GM12873 (cell line): ENCODE measurements at regions not wholly inside any gene's neighbourhood (a gene's known extent, or its start where the extent isn't known, plus 50 kb on each side); places are given as distances from the start of the nearest gene placed in this dataset.
A peak's percentile ranks its signal among the peaks of the same experiment; 100 is the strongest.

Experiments
- CTCF ChIP-seq: IDR thresholded peaks from 2 replicates; pipeline ENCODE4 v1.5.1; 2012; ENCODE audit warnings: low read depth, mild to moderate bottlenecking, moderate library complexity, low read length, control low read depth; ENCODE audit not compliant: insufficient read depth; ENCODE audit errors: missing control alignments

GRCh38 chr6:132161283-132161682 is 210.1 kb upstream of the CCN2 start:
- peak; percentile 32 for TF ChIP-seq CTCF

GRCh38 chr6:132153221-132153898 is 202.2 kb upstream of the CCN2 start:
- no peak for TF ChIP-seq CTCF

GRCh38 chr6:132147530-132148011 is 196.4 kb upstream of the CCN2 start:
- no peak for TF ChIP-seq CTCF

GRCh38 chr6:132144456-132144855 is 193.3 kb upstream of the CCN2 start:
- no peak for TF ChIP-seq CTCF

- TF ChIP-seq CTCF = no peak
These were observed 192.1 kb upstream of the CCN2 start for GRCh38 chr6:132143258-132143657.

- TF ChIP-seq CTCF = no peak
These were observed 191.6 kb upstream of the CCN2 start for GRCh38 chr6:132142768-132143167.

- no peak for TF ChIP-seq CTCF
These were observed 191.1 kb upstream of the CCN2 start for GRCh38 chr6:132142308-132142707.

GRCh38 chr6:132140189-132140588 is 189.0 kb upstream of the CCN2 start:
- no peak for TF ChIP-seq CTCF
